ENCODE measurements at regions not wholly inside any gene's neighbourhood (a gene's known extent, or its start where the extent isn't known, plus 50 kb on each side); places are given as distances from the start of the nearest gene placed in this dataset.

GRCh38 chr11:25860677-25861450 is 471.1 kb upstream of the ANO3 start:
- no peak overlapping the region for H3K9ac ChIP-seq
- H3K27ac ChIP-seq (ENCODE audit: low read depth in 2 of 2, low read length in 1 of 2): no peak overlapping the region
- H3K4me2 ChIP-seq: no peak overlapping the region
- POLR2A ChIA-PET: no interaction called here
- no peaks in the 10 kb centered on the region; a peak in 1 of 4 replicates for H3K4me1 ChIP-seq (ENCODE audit: control insufficient read depth in 1 of 2, insufficient read depth in 2 of 2, low read depth in 1 of 2, low read length in 1 of 2)
- TF ChIP-seq ELF1 (IDR thresholded peaks at IDR 0.05) (no peak), RAD21 (IDR thresholded peaks at IDR 0.05; ENCODE audit: low read length) (no peak), REST (IDR thresholded peaks at IDR 0.05; ENCODE audit: low read depth, low read length) (no peak), TEAD4 (IDR thresholded peaks at IDR 0.05; ENCODE audit: borderline replicate concordance, insufficient read depth) (no peak), GABPA (IDR thresholded peaks at IDR 0.05; ENCODE audit: low read depth) (no peak), USF2 (IDR thresholded peaks at IDR 0.05; ENCODE audit: borderline replicate concordance, low read depth, low read length) (no peak), CTCF (IDR thresholded peaks at IDR 0.05) (no peak), FOXM1 (IDR thresholded peaks at IDR 0.05; ENCODE audit: low read depth) (no peak), RCOR1 (IDR thresholded peaks at IDR 0.05; ENCODE audit: low read length) (no peak), FOXJ3 (CRISPR knock-in tag; IDR thresholded peaks at IDR 0.05) (no peak), ZBTB33 (IDR thresholded peaks at IDR 0.05; ENCODE audit: borderline replicate concordance, low read depth) (no peak), PBX3 (IDR thresholded peaks at IDR 0.05) (no peak)
- no peak for DNase-seq
- H3K4me3 ChIP-seq (ENCODE audit: low read depth in 2 of 2, low read length in 1 of 2): no peak overlapping the region
- no peaks in the 10 kb centered on the region for H3K9me3 ChIP-seq
- no peaks in the 10 kb centered on the region for H3K9me2 ChIP-seq
- no peaks in the 10 kb centered on the region for H3K79me2 ChIP-seq (ENCODE audit: insufficient read depth)
- 60% methylated on average over 2 of the region's 2 CpGs for WGBS (ENCODE audit: low lambda C conversion rate)
- no peaks in the 10 kb centered on the region for H3F3A ChIP-seq (replicated peaks; ENCODE audit: insufficient read depth)
- CTCF ChIA-PET: no interaction called here
- H4K20me1 ChIP-seq (ENCODE audit: insufficient read depth): no peaks in the 10 kb centered on the region
- H3K36me3 ChIP-seq (replicated peaks in 1 of 2; ENCODE audit: control insufficient read depth in 1 of 2, insufficient read depth in 2 of 2, low read length in 1 of 2): no peaks in the 10 kb centered on the region
- no peak overlapping the region for H2AFZ ChIP-seq (ENCODE audit: low read depth)
- no peaks in the 10 kb centered on the region for H3K27me3 ChIP-seq (ENCODE audit: insufficient read depth)

Measured in SK-N-SH (cell line).